ENCODE measurements at regions not wholly inside any gene's neighbourhood (a gene's known extent, or its start where the extent isn't known, plus 50 kb on each side); places are given as distances from the start of the nearest gene placed in this dataset.

DNA sequence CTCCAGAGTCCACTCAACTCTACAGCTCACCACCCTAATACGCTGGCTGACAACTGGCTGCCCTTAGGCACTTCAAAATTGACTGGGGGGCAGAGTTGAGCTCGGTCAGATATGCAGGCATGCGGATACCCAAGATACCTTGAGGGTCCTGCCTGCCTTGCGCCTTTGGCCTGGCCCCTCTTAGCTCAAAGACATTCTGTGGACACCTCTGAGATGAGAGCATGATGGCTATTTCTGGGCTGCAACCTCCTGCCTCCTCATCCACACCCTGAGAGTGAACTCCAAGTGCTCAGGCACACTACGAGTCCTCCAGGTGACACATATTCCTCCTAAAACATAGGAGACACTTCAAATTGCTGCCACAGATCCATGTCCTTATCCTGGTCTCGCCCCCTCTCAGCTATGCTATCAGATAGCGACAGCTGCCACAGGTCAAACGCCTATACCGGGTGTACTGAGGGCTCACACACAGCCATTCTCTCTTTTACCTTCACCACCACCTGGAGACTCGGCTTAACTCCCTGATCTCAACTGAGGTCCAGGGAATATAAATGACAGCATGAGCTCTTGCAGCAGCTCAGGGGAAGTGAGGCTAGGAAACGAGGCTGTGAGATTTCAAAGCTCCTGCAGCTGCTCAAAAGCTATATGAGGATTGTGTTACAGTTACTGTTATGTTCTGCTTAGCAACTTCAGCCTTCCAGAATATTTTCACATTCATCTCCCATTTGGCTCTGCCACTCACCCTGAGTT is 60.5 kb upstream of the TEX51 start:
- Histone ChIP-seq H3K27ac (no peak overlapping the region), H2AFZ (replicated peaks) (no peak overlapping the region), H3K4me3 (no peak overlapping the region), H3K79me2 (ENCODE audit: low read depth) (no peaks in the 10 kb centered on the region), H3K9me3 (ENCODE audit: low read depth) (no peaks in the 10 kb centered on the region), H3K27me3 (no peaks in the 10 kb centered on the region), H3K4me2 (no peak overlapping the region), H4K20me1 (ENCODE audit: low read depth) (no peaks in the 10 kb centered on the region), H3K4me1 (no peaks in the 10 kb centered on the region), H3K9ac (no peak overlapping the region), H3F3A (ENCODE audit: low read depth) (no peaks in the 10 kb centered on the region), H3K36me3 (no peaks in the 10 kb centered on the region)
- Mint-ChIP-seq H3K4me1 (no peaks in the 10 kb centered on the region), H3K4me3 (no peak overlapping the region), H3K36me3 (no peaks in the 10 kb centered on the region), H3K27me3 (ENCODE audit: insufficient read depth, low read depth) (no peaks in the 10 kb centered on the region), H3K9me3 (no peaks in the 10 kb centered on the region), H3K27ac (no peak overlapping the region)
- DNase-seq (ENCODE audit: low spot score) = no peak
- TF ChIP-seq EZH2 (IDR thresholded peaks at IDR 0.05) (no peak), EZH2phosphoT487 (IDR thresholded peaks at IDR 0.05) (no peak)
- TF ChIP-seq, protein P1, sequence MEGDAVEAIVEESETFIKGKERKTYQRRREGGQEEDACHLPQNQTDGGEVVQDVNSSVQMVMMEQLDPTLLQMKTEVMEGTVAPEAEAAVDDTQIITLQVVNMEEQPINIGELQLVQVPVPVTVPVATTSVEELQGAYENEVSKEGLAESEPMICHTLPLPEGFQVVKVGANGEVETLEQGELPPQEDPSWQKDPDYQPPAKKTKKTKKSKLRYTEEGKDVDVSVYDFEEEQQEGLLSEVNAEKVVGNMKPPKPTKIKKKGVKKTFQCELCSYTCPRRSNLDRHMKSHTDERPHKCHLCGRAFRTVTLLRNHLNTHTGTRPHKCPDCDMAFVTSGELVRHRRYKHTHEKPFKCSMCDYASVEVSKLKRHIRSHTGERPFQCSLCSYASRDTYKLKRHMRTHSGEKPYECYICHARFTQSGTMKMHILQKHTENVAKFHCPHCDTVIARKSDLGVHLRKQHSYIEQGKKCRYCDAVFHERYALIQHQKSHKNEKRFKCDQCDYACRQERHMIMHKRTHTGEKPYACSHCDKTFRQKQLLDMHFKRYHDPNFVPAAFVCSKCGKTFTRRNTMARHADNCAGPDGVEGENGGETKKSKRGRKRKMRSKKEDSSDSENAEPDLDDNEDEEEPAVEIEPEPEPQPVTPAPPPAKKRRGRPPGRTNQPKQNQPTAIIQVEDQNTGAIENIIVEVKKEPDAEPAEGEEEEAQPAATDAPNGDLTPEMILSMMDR (IDR thresholded peaks at IDR 0.05) = no peak

DNA sequence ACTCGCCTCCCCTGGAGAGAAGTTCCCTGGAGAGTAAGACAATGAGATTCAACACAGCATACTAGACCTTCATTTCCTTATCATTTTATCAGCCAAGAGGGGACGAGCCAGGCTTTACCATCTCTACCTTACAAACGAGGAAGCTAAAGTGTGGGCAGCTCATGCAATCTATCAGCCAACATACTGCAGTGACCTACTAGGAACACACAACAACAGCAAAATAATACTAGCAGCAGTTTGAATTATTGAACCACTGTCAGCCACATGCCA is 60.0 kb upstream of the TEX51 start:
- H3K4me2 ChIP-seq = no peak overlapping the region
- Mint-ChIP-seq H3K27ac (no peak overlapping the region), H3K4me1 (no peaks in the 10 kb centered on the region), H3K36me3 (no peaks in the 10 kb centered on the region), H3K27me3 (ENCODE audit: insufficient read depth, low read depth) (no peaks in the 10 kb centered on the region), H3K9me3 (no peaks in the 10 kb centered on the region), H3K4me3 (no peak overlapping the region)
- H3K4me1 ChIP-seq = no peaks in the 10 kb centered on the region
- no peak for TF ChIP-seq EZH2phosphoT487 (IDR thresholded peaks at IDR 0.05)
- no peak for TF ChIP-seq EZH2 (IDR thresholded peaks at IDR 0.05)
- TF ChIP-seq, protein P1 (IDR thresholded peaks at IDR 0.05) = no peak
- no peak overlapping the region for H3K27ac ChIP-seq
- no peaks in the 10 kb centered on the region for H3K36me3 ChIP-seq
- no peak for DNase-seq (ENCODE audit: low spot score)
- H3F3A ChIP-seq (ENCODE audit: low read depth) = no peaks in the 10 kb centered on the region
- H3K79me2 ChIP-seq (ENCODE audit: low read depth) = no peaks in the 10 kb centered on the region
- no peaks in the 10 kb centered on the region for H4K20me1 ChIP-seq (ENCODE audit: low read depth)
- no peak overlapping the region for H2AFZ ChIP-seq (replicated peaks)
- no peaks in the 10 kb centered on the region for H3K9me3 ChIP-seq (ENCODE audit: low read depth)
- H3K27me3 ChIP-seq = no peaks in the 10 kb centered on the region
- H3K9ac ChIP-seq = no peak overlapping the region
- no peak overlapping the region for H3K4me3 ChIP-seq

DNA sequence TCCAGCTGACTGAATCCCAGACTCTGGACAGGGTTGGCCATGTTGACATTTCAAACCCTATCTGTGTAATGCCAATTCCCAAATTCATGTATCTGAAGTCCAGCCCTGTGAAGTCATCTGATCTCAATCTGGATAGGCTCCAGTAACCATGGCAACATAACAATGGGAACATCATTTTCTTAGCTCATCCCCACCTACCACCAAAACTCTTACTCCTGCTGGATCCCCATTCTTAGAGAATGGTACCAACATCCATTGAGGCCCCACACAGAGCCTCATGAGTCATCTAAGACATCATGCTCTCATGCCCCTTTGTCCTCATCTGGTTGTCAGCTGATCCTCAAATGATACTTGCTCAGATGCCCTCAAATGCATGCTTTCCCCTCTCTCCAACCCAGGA is 58.9 kb upstream of the TEX51 start:
- Mint-ChIP-seq H3K27ac (no peak overlapping the region), H3K9me3 (no peaks in the 10 kb centered on the region), H3K36me3 (no peaks in the 10 kb centered on the region), H3K4me3 (no peak overlapping the region), H3K4me1 (no peaks in the 10 kb centered on the region), H3K27me3 (ENCODE audit: insufficient read depth, low read depth) (no peaks in the 10 kb centered on the region)
- Histone ChIP-seq H3K9me3 (ENCODE audit: low read depth) (no peaks in the 10 kb centered on the region), H4K20me1 (ENCODE audit: low read depth) (no peaks in the 10 kb centered on the region), H3K79me2 (ENCODE audit: low read depth) (no peaks in the 10 kb centered on the region), H3K27me3 (no peaks in the 10 kb centered on the region), H3K4me3 (no peak overlapping the region), H3F3A (ENCODE audit: low read depth) (no peaks in the 10 kb centered on the region), H2AFZ (replicated peaks) (no peak overlapping the region), H3K4me2 (no peak overlapping the region), H3K27ac (no peak overlapping the region), H3K9ac (no peak overlapping the region), H3K36me3 (no peaks in the 10 kb centered on the region), H3K4me1 (no peaks in the 10 kb centered on the region)
- no peak for DNase-seq (ENCODE audit: low spot score)
- TF ChIP-seq EZH2 (IDR thresholded peaks at IDR 0.05) (no peak), EZH2phosphoT487 (IDR thresholded peaks at IDR 0.05) (no peak)
- TF ChIP-seq, protein P1 (IDR thresholded peaks at IDR 0.05) = no peak
